SU-DHL-6 (cell line): ENCODE measurements at regions not wholly inside any gene's neighbourhood (a gene's known extent, or its start where the extent isn't known, plus 50 kb on each side); places are given as distances from the start of the nearest gene placed in this dataset.

Source experiments
- EZH2phosphoT487 ChIP-seq: fragments of 200-600 bp; sonication (generic), shearing (Covaris generic); conservative IDR thresholded peaks from 2 replicates; pipeline ENCODE4 v1.6.1; 2018; ENCODE audit warnings: mild to moderate bottlenecking, antibody characterized with exemption, low read length, moderate library complexity, mixed read lengths
- TF ChIP-seq, protein P1 (sequence below): fragments of 200-600 bp; sonication (generic); IDR thresholded peaks from one replicate; pipeline ENCODE4 v1.5.1; 2017; ENCODE audit warnings: antibody characterized with exemption, mild to moderate bottlenecking, low read length, moderate library complexity; ENCODE audit not compliant: insufficient read depth, poor library complexity, severe bottlenecking

DNA sequence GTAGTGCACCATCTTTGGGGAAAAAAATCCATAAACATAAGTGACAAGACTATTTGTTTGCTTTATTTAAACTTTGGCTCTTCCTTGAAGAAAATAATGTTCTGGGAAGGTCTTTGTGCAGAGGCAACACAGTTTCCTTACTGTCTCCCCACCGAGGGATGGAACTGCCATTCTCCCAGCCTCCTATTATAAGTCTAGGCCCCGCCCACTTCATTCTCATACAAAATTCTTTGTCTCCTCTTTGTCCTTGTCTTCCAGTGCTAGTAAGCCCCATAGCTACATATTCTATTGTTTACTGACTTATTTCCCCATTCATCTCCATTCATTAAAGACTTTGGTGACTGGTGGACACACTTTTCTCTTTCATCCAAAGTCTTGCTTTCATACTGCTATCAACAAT is 316.5 kb upstream of the ROBO2 start:
- TF ChIP-seq EZH2phosphoT487: no peak
- TF ChIP-seq, protein P1, sequence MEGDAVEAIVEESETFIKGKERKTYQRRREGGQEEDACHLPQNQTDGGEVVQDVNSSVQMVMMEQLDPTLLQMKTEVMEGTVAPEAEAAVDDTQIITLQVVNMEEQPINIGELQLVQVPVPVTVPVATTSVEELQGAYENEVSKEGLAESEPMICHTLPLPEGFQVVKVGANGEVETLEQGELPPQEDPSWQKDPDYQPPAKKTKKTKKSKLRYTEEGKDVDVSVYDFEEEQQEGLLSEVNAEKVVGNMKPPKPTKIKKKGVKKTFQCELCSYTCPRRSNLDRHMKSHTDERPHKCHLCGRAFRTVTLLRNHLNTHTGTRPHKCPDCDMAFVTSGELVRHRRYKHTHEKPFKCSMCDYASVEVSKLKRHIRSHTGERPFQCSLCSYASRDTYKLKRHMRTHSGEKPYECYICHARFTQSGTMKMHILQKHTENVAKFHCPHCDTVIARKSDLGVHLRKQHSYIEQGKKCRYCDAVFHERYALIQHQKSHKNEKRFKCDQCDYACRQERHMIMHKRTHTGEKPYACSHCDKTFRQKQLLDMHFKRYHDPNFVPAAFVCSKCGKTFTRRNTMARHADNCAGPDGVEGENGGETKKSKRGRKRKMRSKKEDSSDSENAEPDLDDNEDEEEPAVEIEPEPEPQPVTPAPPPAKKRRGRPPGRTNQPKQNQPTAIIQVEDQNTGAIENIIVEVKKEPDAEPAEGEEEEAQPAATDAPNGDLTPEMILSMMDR: no peak
